GM18907 (cell line): ENCODE measurements at regions not wholly inside any gene's neighbourhood (a gene's known extent, or its start where the extent isn't known, plus 50 kb on each side); places are given as distances from the start of the nearest gene placed in this dataset.
A peak's percentile ranks its signal among the peaks of the same experiment; 100 is the strongest.

Experiments used
- ATAC-seq: cut with Tn5 transposase; IDR thresholded peaks from one replicate; pipeline ENCODE4 v1.9.1; 2021; ENCODE audit warnings: mild to moderate bottlenecking, moderate library complexity; ENCODE audit not compliant: unreplicated experiment

- no peak for ATAC-seq
Measured at GRCh38 chr11:111148953-111149352, 96.6 kb upstream of the POU2AF2 start.

GRCh38 chr11:111148121-111148520, 97.4 kb upstream of the POU2AF2 start:
- ATAC-seq: no peak

GRCh38 chr11:111137846-111138245, 107.7 kb upstream of the POU2AF2 start:
- ATAC-seq: no peak

GRCh38 chr11:111135778-111136570, 109.6 kb upstream of the POU2AF2 start:
- no peak for ATAC-seq

GRCh38 chr11:111135101-111135500, 110.4 kb upstream of the POU2AF2 start:
- no peak for ATAC-seq

GRCh38 chr11:111128076-111128870, 117.3 kb upstream of the POU2AF2 start:
- ATAC-seq: no peak

GRCh38 chr11:111124724-111125123, 120.8 kb upstream of the POU2AF2 start:
- ATAC-seq: no peak

- no peak for ATAC-seq
Measured at GRCh38 chr11:111123463-111124398, 121.8 kb upstream of the POU2AF2 start.

GRCh38 chr11:111120696-111121302, 124.7 kb upstream of the POU2AF2 start:
- no peak for ATAC-seq

- ATAC-seq: no peak
Measured at GRCh38 chr11:111120161-111120560, 125.4 kb upstream of the POU2AF2 start.

GRCh38 chr11:111119751-111120150, 125.8 kb upstream of the POU2AF2 start:
- ATAC-seq: no peak

GRCh38 chr11:111115890-111116289, 129.6 kb upstream of the POU2AF2 start:
- peak; percentile 78 for ATAC-seq

- no peak for ATAC-seq
Measured at GRCh38 chr11:111114091-111114490, 131.4 kb upstream of the POU2AF2 start.

GRCh38 chr11:111112614-111113013, 132.9 kb upstream of the POU2AF2 start:
- ATAC-seq: peak; percentile 48

- no peak for ATAC-seq
Measured at GRCh38 chr11:111107501-111107900, 138.0 kb upstream of the POU2AF2 start.

- no peak for ATAC-seq
Measured at GRCh38 chr11:111106641-111107040, 138.9 kb upstream of the POU2AF2 start.

- no peak for ATAC-seq
Measured at GRCh38 chr11:111105566-111105965, 140.0 kb upstream of the POU2AF2 start.

- ATAC-seq: no peak
Measured at GRCh38 chr11:111104185-111104584, 141.3 kb upstream of the POU2AF2 start.

- no peak for ATAC-seq
Measured at GRCh38 chr11:111101881-111102280, 143.6 kb upstream of the POU2AF2 start.

- no peak for ATAC-seq
Measured at GRCh38 chr11:111099028-111099713, 146.4 kb upstream of the POU2AF2 start.
